Mucosa of descending colon (tissue), 3 donors: ENCODE measurements at regions not wholly inside any gene's neighbourhood (a gene's known extent, or its start where the extent isn't known, plus 50 kb on each side); places are given as distances from the start of the nearest gene placed in this dataset.

Experiments used
- ATAC-seq: fragments of 200-7000 bp; cut with Tn5 transposase; one replicate; pipeline ENCODE4 v1.9.1; 2020; ENCODE audit warnings: mild to moderate bottlenecking, moderate library complexity
- DNase-seq, 3 donors: peaks; one replicate each; pipeline ENCODE4 v3.0.0-alpha.2; 2020
- H3K36me3 ChIP-seq: fragments of 200-600 bp; one replicate; pipeline ENCODE4 v1.8.0; 2021; ENCODE audit warnings: low read depth, mild to moderate bottlenecking
- H3K4me1 ChIP-seq: fragments of 200-600 bp; one replicate; pipeline ENCODE4 v1.8.0; 2021; ENCODE audit warnings: low read depth, mild to moderate bottlenecking
- H3K4me3 ChIP-seq: fragments of 200-600 bp; one replicate; pipeline ENCODE4 v1.8.0; 2021; ENCODE audit warnings: mild to moderate bottlenecking
- H3K9me3 ChIP-seq: fragments of 200-600 bp; one replicate; pipeline ENCODE4 v1.8.0; 2021; ENCODE audit warnings: mild to moderate bottlenecking
- intact Hi-C, 2 donors: fragments of 100-400 bp; cut with DNase I in 1 of 2; cut with micrococcal nuclease in 1 of 2; formaldehyde crosslinking; loops; one replicate each; pipeline versions ENCODE4 v1.11.0 to v1.11.1; 2022; cut with DNase I, micrococcal nuclease
- TF ChIP-seq, protein P1 (sequence below): fragments of 200-600 bp; IDR thresholded peaks from one replicate; pipeline ENCODE4 v1.8.0; 2022; ENCODE audit warnings: antibody characterized with exemption, mild to moderate bottlenecking
- donor health status: DM: no; HTN: no; CAD: no; lungs with moderate emphysema.
- donor health status: DM: no; HTN: no; CAD: no.
- donor health status: DM: no; HTN: yes; CAD: no.

DNA sequence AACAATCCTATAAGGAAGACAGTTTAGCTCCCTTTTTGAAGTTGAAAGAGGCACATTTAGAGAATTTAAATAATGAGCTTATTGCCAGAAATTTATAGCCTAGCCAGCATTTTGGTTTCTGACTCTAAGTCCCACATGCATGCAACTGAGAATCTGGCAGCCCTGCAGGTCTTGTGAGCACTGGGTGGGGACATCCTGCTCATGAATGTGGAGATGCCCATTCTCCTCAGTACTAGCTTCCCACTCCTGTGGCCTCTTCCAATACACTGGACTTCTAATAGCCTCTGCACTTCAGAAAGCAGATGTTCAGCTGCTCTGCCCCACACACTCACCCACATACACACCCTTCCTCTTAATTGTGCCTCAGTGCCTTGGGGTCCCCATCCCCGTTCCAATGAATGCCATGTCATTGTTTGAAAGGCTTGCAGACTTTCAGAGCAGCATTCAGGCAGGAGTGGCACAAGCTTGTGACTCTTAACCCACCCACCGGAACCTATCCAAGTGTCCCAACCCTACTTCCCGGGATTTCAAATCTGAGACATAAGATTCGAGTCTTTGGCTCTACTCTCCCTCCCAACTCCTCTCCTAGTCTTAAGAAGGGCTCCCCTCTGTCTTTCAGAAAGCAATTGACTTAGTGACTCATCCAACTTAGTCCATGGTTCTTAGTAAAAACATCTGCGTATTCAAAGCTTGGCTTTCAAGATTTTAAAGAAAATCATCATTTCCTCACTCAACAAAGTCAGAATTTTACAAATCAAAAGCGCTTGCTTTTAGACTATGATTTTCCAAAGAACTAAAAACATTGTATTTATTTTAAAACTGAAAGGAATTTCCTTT lies 80.0 kb upstream of the FREM2 start:
- ATAC-seq = no peak
- TF ChIP-seq, protein P1, sequence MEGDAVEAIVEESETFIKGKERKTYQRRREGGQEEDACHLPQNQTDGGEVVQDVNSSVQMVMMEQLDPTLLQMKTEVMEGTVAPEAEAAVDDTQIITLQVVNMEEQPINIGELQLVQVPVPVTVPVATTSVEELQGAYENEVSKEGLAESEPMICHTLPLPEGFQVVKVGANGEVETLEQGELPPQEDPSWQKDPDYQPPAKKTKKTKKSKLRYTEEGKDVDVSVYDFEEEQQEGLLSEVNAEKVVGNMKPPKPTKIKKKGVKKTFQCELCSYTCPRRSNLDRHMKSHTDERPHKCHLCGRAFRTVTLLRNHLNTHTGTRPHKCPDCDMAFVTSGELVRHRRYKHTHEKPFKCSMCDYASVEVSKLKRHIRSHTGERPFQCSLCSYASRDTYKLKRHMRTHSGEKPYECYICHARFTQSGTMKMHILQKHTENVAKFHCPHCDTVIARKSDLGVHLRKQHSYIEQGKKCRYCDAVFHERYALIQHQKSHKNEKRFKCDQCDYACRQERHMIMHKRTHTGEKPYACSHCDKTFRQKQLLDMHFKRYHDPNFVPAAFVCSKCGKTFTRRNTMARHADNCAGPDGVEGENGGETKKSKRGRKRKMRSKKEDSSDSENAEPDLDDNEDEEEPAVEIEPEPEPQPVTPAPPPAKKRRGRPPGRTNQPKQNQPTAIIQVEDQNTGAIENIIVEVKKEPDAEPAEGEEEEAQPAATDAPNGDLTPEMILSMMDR = no peak
- intact Hi-C loops = no loop called here

DNA sequence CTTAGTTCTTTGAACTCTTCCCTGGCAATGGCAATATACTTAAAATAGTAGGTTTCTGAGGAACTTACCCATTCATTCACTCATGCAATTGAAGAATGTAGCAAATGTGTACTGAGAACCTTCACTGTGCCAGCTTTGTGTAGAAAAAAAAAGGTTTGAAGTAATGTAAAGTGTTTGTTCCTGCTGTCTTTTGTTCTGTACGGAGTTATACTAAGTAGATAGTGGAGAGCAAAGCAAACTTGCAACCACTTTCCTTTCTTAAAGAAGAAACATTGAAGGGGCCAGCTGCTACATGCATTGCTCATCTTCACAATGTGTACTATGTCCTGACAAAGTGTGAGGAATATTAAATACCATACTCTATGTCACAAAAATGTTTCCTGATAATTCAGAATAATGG lies 68.9 kb upstream of the FREM2 start:
- no peak for ATAC-seq
- no peaks in the 10 kb centered on the region for H3K9me3 ChIP-seq
- H3K4me3 ChIP-seq = no peak overlapping the region
- no peaks in the 10 kb centered on the region for H3K36me3 ChIP-seq
- no peak for DNase-seq
- H3K4me1 ChIP-seq = no peaks in the 10 kb centered on the region
- intact Hi-C loops = no loop called here
- TF ChIP-seq, protein P1 = no peak

More for the DNA sequence above, 80.0 kb upstream of the FREM2 start:
- Histone ChIP-seq H3K9me3 (no peaks in the 10 kb centered on the region), H3K36me3 (no peaks in the 10 kb centered on the region), H3K4me1 (no peaks in the 10 kb centered on the region), H3K4me3 (no peak overlapping the region)
- DNase-seq = no peak

DNA sequence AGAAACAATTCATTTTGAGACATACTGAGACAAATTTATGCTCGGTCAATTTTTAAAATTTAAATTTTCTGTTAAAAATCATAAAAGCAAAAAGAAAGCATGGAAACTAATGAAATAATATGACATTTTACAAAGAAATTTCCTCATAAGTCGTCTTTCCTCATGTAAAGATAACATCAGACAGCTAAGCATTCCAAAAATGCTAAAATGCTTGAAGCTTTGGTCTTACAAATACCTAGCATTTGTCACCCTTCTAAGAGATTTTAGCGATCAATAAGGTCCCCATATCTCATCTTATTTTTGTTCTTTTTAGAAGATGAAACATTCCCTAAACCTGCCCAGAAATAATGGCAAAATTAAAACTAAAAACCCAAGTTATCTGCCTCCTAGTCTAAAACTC lies 68.5 kb upstream of the FREM2 start:
- intact Hi-C loops = no loop called here

DNA sequence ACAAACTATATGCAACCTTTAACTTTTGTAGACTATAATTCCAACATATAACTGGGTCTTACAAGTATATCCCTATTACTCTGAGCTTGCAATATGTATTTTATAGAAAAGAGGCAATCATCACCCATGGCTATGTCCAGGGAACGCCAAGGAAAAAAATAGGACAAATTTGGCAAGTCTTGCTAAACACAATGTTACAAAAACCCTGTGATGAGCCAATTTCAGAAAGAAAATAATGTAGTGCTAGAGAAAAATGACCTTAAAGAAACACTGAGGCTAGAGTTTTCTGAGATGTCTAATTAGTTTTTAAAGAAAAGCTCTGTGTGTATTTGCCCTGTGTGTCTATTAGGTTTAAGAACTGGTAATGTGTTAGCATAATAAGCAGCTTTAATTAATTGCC lies 68.0 kb upstream of the FREM2 start:
- intact Hi-C loops = no loop called here
- Histone ChIP-seq H3K4me1 (no peaks in the 10 kb centered on the region), H3K36me3 (no peaks in the 10 kb centered on the region), H3K9me3 (no peaks in the 10 kb centered on the region), H3K4me3 (no peak overlapping the region)
- TF ChIP-seq, protein P1 = no peak
- ATAC-seq = no peak
- no peak for DNase-seq

More for the DNA sequence above, 68.5 kb upstream of the FREM2 start:
- Histone ChIP-seq H3K9me3 (no peaks in the 10 kb centered on the region), H3K36me3 (no peaks in the 10 kb centered on the region), H3K4me3 (no peak overlapping the region), H3K4me1 (no peaks in the 10 kb centered on the region)
- no peak for ATAC-seq
- TF ChIP-seq, protein P1 = no peak
- no peak for DNase-seq

DNA sequence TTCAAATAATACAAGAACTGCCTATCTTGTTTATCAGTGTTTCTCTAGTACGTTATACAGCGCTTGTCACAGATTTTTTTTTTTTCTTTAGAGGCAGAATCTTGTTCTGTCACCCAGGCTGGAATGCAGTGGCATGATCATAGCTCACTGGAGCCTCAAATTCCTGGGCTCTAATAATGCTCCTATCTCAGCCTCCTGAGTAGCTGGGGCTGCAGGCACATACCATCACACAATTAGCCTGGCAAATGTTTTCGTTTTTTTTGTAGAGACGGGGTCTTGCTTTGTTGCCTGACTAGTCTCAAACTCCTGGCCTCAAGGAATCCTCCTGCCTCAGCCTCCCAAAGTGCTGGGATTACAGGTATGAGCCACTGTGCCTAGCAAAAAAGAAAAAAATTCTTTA lies 66.0 kb upstream of the FREM2 start:
- TF ChIP-seq, protein P1 = no peak
- intact Hi-C loops = no loop called here
- DNase-seq = no peak
- Histone ChIP-seq H3K36me3 (no peaks in the 10 kb centered on the region), H3K4me3 (no peak overlapping the region), H3K9me3 (no peaks in the 10 kb centered on the region), H3K4me1 (no peaks in the 10 kb centered on the region)
- ATAC-seq = no peak
